Activated CD4-positive, alpha-beta T cell treated with anti-CD3 and anti-CD28 coated beads, Interleukin-2, amount 50 U/mL, for 4 hours (primary cell): ENCODE measurements at regions not wholly inside any gene's neighbourhood (a gene's known extent, or its start where the extent isn't known, plus 50 kb on each side); places are given as distances from the start of the nearest gene placed in this dataset.

Experiments used
- DNase-seq, 2 experiments: peaks; one replicate each; pipeline ENCODE4 v3.0.0-alpha.2; 2020

- DNase-seq, result no peak
Observed at GRCh38 chr2:8198766-8199382, 483.0 kb upstream of the ID2 start.

DNA sequence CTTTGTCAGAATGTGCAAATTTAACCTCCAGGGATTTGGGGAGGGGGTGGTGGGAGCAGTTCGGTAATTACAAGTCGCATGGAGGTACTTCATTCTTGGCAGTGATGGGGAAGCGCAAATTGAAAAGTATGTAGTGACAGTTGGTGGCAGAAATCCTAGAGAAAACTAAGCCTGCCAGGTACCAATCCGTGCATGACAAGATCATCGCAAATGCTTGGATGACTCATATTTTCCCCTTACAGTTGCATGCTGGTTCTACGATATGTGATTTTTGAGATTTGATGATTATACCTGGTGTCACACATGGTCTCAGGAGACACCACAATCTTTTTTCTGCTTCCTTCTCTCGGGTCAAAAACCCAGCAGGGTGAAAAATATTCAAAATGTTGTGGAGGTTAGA, 479.7 kb upstream of the ID2 start:
- no peak for DNase-seq

DNA sequence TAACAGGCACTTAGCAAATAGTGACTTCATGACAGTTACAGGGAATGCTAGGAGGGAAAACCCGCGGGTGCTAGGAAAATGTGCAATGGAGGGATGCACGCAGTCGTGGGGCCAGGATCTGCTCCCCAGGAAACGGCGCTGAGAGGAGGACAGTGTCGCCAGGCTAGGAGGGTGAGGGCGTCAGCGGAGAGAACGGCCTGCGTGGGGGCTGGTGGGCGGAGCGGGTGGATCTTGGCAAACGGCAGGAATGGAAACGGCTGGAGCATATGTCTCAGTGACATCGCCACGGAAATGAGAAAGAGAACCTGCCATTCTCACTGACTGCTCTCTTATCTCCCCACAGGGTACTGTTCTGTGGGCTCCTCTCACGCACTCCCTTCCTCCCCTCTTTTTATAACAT, 478.5 kb upstream of the ID2 start:
- no peak for DNase-seq

GRCh38 chr2:8204711-8205110, 477.1 kb upstream of the ID2 start:
- no peak for DNase-seq

GRCh38 chr2:8209494-8209893, 472.4 kb upstream of the ID2 start:
- DNase-seq, result no peak

GRCh38 chr2:8211384-8211783, 470.5 kb upstream of the ID2 start:
- no peak for DNase-seq

GRCh38 chr2:8212239-8212638, 469.6 kb upstream of the ID2 start:
- DNase-seq, result no peak

- DNase-seq, result no peak
Observed at GRCh38 chr2:8214036-8214615, 467.7 kb upstream of the ID2 start.

- DNase-seq, result no peak
Observed at GRCh38 chr2:8215159-8215863, 466.5 kb upstream of the ID2 start.

DNA sequence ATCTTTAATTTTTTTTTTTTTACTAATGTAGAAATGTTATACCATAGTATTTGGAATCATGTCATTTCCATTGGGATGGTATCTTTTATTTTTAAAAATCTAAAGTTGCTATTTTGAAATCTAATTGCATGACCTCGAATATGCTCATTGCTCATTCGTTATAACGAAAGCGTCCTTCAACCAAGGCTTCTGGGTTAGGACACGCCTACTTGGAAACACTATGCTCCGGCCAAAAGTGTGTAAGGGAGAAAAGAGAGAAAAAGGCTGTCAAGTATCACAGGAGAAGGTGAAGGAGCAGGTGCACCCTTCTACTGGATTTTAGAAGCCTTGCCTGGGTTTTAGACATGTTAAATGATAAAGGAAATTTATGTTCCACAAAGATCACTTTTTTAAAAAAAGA, 465.9 kb upstream of the ID2 start:
- DNase-seq, result no peak

DNA sequence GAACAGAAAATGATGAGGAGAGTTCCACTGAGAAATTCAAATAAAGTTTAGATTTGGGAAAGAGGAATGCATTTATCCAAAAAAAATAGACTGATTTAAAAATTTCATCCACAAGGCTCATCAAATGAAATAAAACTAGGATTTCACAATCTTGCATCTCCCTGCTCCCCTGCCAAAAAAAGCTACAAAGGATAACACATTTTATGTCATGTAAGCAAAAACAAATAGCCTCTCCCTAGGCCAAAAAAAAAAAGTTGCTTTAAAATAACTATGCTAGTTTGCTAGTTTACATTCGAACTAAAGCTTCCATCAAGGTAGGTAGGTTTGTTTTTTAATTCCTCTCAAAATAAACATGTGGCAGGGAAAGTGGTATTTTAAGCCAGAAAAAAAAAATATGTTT, 465.5 kb upstream of the ID2 start:
- no peak for DNase-seq

GRCh38 chr2:8217468-8218030, 464.3 kb upstream of the ID2 start:
- DNase-seq, result no peak

DNA sequence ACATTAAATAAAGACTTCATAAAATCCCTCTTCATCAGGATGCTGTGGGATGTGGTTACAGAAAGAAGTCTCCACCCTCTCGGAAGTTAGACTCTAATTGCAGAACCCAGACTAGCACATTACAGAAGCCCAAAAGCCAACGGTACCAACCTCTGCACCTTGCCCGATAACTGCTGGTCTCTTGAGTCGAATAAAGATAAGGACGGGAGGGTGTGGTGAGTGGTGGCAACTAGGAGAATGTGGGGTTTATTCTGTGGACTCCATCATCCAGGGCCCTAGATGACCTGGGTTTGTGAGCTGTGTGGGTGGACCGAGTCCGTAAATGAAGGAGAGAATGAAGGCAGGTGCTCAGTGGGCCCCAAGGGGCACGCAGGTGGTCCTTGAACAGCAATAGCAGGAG, 462.8 kb upstream of the ID2 start:
- no peak for DNase-seq

- DNase-seq, result no peak
Observed at GRCh38 chr2:8219631-8220355, 462.1 kb upstream of the ID2 start.

DNA sequence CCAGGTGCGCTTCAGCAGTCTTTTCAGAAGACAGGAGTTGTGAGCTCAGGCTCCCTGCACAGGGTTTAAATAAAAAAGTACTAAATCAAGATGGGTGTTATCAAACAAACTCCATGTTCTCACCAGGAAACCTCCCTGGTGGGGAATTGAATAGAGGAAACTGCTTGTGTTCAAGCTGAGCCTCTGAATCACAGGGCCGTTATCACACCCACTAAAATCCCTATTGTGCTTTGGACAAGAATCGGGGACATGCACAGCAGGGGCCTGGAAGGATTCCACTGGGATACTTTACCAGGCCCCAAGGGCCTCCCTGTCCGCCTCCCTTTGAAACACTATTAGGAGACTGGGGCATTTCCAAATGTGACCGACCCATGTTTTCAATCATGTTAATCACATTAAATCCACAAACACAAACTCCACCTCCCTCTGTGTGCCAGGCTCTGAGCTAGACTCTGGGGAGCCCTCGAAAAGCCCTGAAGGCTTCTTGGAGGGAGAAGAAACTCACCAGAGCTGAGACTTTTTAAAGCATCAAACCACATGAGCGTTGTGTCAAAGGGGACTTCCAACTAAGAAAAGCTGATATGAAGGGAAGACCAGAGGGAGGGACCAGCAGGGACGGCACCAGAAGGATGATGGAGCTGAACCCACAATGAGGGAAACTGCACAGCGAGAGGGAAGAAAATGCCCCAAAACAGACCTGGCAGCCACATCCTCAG, 458.7 kb upstream of the ID2 start:
- DNase-seq, result no peak

DNA sequence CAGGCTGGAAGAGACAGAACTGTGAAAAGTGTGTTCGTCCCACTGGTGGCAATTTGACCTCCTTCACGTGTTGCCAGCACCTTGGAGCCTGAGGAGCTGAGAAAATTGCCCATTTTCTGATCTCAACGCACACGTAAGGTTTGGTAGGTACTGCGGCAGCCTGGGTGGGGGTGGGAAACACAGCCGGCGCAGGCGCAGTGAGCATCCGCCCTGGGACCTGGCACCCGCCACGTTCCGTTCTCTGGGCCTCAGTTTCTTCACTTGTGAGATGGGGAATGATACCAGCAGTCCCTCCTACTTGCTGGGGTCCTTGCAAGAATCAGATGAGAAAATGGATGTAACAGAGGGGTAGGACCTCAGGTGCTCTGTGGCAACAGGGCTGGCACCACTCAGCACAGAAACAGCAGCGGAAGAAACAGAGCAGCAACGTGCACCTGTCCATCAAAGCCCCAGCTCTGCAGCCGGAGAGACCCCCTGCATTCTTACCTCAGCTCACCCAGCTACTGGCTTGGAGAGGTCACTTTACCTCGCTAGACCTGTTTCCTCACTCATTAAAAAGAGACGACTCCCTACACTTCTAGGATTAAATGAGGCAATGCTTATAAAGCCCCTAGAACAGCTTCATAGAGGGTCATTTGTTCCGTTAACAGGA, 458.0 kb upstream of the ID2 start:
- no peak for DNase-seq

GRCh38 chr2:8224347-8225190, 457.3 kb upstream of the ID2 start:
- DNase-seq, result no peak

GRCh38 chr2:8225266-8225665, 456.6 kb upstream of the ID2 start:
- no peak for DNase-seq

DNA sequence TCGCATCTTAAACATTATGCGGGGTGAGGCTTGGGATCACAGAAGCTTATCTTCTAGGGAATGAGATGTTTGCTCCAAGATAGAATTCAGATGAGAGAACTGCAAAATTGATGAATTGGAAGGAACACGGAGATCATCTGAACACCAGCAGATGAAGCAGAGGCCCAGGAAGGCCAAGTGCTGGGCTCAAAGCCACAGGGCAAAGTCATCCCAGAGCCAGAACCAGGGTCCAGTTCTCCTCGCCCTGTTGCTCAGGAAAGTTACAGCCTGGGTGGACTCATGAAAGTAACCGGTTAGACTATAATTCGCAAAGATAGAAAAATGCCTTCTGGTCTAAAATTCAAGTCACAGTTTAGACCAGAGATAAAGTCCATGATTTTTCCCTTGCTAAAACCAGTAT, 456.1 kb upstream of the ID2 start:
- DNase-seq, result no peak

GRCh38 chr2:8229546-8229986, 452.3 kb upstream of the ID2 start:
- DNase-seq, result peak in 1 of 2 experiments; percentile 7

DNA sequence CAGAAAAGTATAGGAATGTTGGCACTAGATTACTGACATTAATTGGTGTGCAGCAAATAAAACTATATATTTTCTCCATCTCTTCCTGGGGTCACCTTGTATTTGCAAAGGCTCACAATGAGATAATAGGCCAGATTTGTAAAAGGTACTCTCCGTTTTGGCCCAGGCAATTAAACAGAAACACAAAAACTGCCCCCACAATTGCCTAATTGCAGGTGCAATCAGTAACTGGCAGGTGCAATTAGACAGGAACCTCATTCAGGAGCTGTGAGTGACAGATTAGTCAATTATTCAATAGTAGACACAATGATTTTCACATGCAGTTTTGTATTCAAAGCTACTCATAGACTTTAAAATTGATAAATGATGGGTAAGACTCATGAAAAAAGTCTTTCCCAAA, 451.4 kb upstream of the ID2 start:
- no peak for DNase-seq
